WTC11 (cell line): ENCODE measurements at regions not wholly inside any gene's neighbourhood (a gene's known extent, or its start where the extent isn't known, plus 50 kb on each side); places are given as distances from the start of the nearest gene placed in this dataset.
A peak's percentile ranks its signal among the peaks of the same experiment; 100 is the strongest.

Source experiments
- ATAC-seq: fragments of 200-7000 bp; cut with Tn5 transposase; 2 replicates; pipeline ENCODE4 v1.10.0; 2021; ENCODE audit warnings: mild to moderate bottlenecking, moderate library complexity
- CTCF ChIA-PET: fragments of 300-600 bp; sonication (Branson Sonifier 250); formaldehyde crosslinking; loops from one replicate; lab custom pipeline; 2021; ENCODE audit warnings: antibody characterized with exemption; lab: Charles Lee
- POLR2A ChIA-PET: fragments of 350-600 bp; sonication (Branson Sonifier 250); formaldehyde crosslinking; loops from one replicate; lab custom pipeline; 2021; ENCODE audit warnings: antibody characterized with exemption; lab: Charles Lee
- DNase-seq: peaks from one replicate; pipeline ENCODE4 v3.0.0; 2021; ENCODE audit warnings: low spot score
- H3K27ac Mint-ChIP-seq: 2 replicates; pipeline ENCODE4 v1.8.0; 2021; ENCODE audit warnings: mixed read lengths
- H3K27me3 Mint-ChIP-seq: 2 replicates; pipeline ENCODE4 v1.8.0; 2021; ENCODE audit warnings: low read depth, mild to moderate bottlenecking, moderate library complexity, mixed read lengths
- H3K36me3 Mint-ChIP-seq: 2 replicates; pipeline ENCODE4 v1.8.0; 2021; ENCODE audit warnings: mixed read lengths
- H3K4me1 Mint-ChIP-seq: 2 replicates; pipeline ENCODE4 v1.8.0; 2022; ENCODE audit warnings: mixed read lengths
- H3K4me3 Mint-ChIP-seq: 2 replicates; pipeline ENCODE4 v1.8.0; 2021; ENCODE audit warnings: mild to moderate bottlenecking, moderate library complexity, mixed read lengths
- H3K9me3 Mint-ChIP-seq: 2 replicates; pipeline ENCODE4 v1.8.0; 2021; ENCODE audit warnings: mixed read lengths
- AFF4 ChIP-seq: sonication (generic); formaldehyde crosslinking; IDR thresholded peaks from 2 replicates; pipeline ENCODE4 v1.8.1; 2023; ENCODE audit warnings: mild to moderate bottlenecking, missing genetic modification reagents, borderline replicate concordance
- CBFB ChIP-seq: sonication (generic); formaldehyde crosslinking; IDR thresholded peaks from 2 replicates; pipeline ENCODE4 v1.8.1; 2022; ENCODE audit warnings: mild to moderate bottlenecking, low read depth, missing genetic modification reagents
- CDX4 ChIP-seq: fragments of 250-450 bp; sonication (Bioruptor Pico); IDR thresholded peaks from 2 replicates; pipeline ENCODE4 v1.9.0; 2021; ENCODE audit warnings: moderate library complexity, mild to moderate bottlenecking, inconsistent platforms, borderline replicate concordance
- CREM ChIP-seq: sonication (generic); formaldehyde crosslinking; IDR thresholded peaks from 2 replicates; pipeline ENCODE4 v1.8.1; 2022; ENCODE audit warnings: mild to moderate bottlenecking, missing genetic modification reagents, moderate library complexity
- HMGA2 ChIP-seq: fragments of 250-450 bp; sonication (Bioruptor Pico); IDR thresholded peaks from 2 replicates; pipeline ENCODE4 v1.4.0; 2021; ENCODE audit warnings: mild to moderate bottlenecking, moderate library complexity
- HMGXB4 ChIP-seq: sonication (generic); formaldehyde crosslinking; IDR thresholded peaks from 2 replicates; pipeline ENCODE4 v1.8.1; 2023; ENCODE audit warnings: mild to moderate bottlenecking, moderate library complexity, missing genetic modification reagents
- KAT7 ChIP-seq: sonication (generic); formaldehyde crosslinking; IDR thresholded peaks from 2 replicates; pipeline ENCODE4 v1.8.1; 2023; ENCODE audit warnings: missing genetic modification reagents, mild to moderate bottlenecking, borderline replicate concordance
- MYBL2 ChIP-seq: sonication (generic); formaldehyde crosslinking; IDR thresholded peaks from 2 replicates; pipeline ENCODE4 v1.8.1; 2023; ENCODE audit warnings: mild to moderate bottlenecking, moderate library complexity, missing genetic modification reagents
- RELA ChIP-seq: sonication (generic); formaldehyde crosslinking; IDR thresholded peaks from 2 replicates; pipeline ENCODE4 v1.8.1; 2022; ENCODE audit warnings: missing genetic modification reagents, mild to moderate bottlenecking, borderline replicate concordance
- TEAD1 ChIP-seq: sonication (generic); formaldehyde crosslinking; IDR thresholded peaks from 2 replicates; pipeline ENCODE4 v1.8.0; 2022; ENCODE audit warnings: mild to moderate bottlenecking, missing genetic modification reagents
- TP53 ChIP-seq: sonication (generic); formaldehyde crosslinking; IDR thresholded peaks from 2 replicates; pipeline ENCODE4 v1.8.1; 2023; ENCODE audit warnings: mild to moderate bottlenecking, missing genetic modification reagents
- ZNF512 ChIP-seq: sonication (generic); formaldehyde crosslinking; IDR thresholded peaks from 2 replicates; pipeline ENCODE4 v1.8.1; 2022; ENCODE audit warnings: missing genetic modification reagents, borderline replicate concordance
- ZNF532 ChIP-seq: fragments of 250-450 bp; sonication (Bioruptor Pico); IDR thresholded peaks from 2 replicates; pipeline ENCODE4 v1.9.0; 2021; ENCODE audit warnings: mild to moderate bottlenecking, borderline replicate concordance
- ZNF671 ChIP-seq: fragments of 250-450 bp; sonication (Bioruptor Pico); IDR thresholded peaks from 2 replicates; pipeline ENCODE4 v1.8.0; 2021; ENCODE audit warnings: mild to moderate bottlenecking

- no peak overlapping the region for H3K4me3 Mint-ChIP-seq
Observed at GRCh38 chr9:717722-718121, 123.8 kb upstream of the DMRT1 start.

More at GRCh38 chr9:717722-718121, 123.8 kb upstream of the DMRT1 start:
- no peak for TF ChIP-seq KAT7 (CRISPR knock-in tag)
- no peak for TF ChIP-seq ZNF512 (CRISPR knock-in tag)
- no peak for TF ChIP-seq AFF4 (CRISPR knock-in tag)
- TF ChIP-seq CREM (CRISPR knock-in tag), result no peak
- no peak for TF ChIP-seq ZNF532 (CRISPR knock-in tag)
- TF ChIP-seq CDX4, result no peak
- no peak for TF ChIP-seq RELA (CRISPR knock-in tag)
- no peak for TF ChIP-seq HMGA2 (CRISPR knock-in tag)
- TF ChIP-seq TEAD1 (CRISPR knock-in tag), result no peak
- no peak for TF ChIP-seq CBFB
- TF ChIP-seq ZNF671 (CRISPR knock-in tag), result no peak
- no peak for TF ChIP-seq TP53 (CRISPR knock-in tag)
- no peak for TF ChIP-seq MYBL2
- no peak for TF ChIP-seq HMGXB4 (CRISPR knock-in tag)
- H3K27ac Mint-ChIP-seq, result peak overlapping the region; percentile 15; the same call in 1 of the 2 replicates
- CTCF ChIA-PET, result no interaction called here
- ATAC-seq (no peak), DNase-seq (no peak)
- H3K4me1 Mint-ChIP-seq, result peaks cover 23% of the 10 kb centered on the region
- H3K36me3 Mint-ChIP-seq, result peaks cover 4% of the 10 kb centered on the region
- no peaks in the 10 kb centered on the region for H3K27me3 Mint-ChIP-seq
- H3K9me3 Mint-ChIP-seq, result no peaks in the 10 kb centered on the region
- POLR2A ChIA-PET, result no interaction called here
